Stimulated activated naive B cell treated with anti-CD40 and anti-IgM and Interleukin-4, amounts not matched to agents 10 μg/mL and 1 μg/mL and 100 μg/mL, for 72 hours (primary cell): ENCODE measurements at regions not wholly inside any gene's neighbourhood (a gene's known extent, or its start where the extent isn't known, plus 50 kb on each side); places are given as distances from the start of the nearest gene placed in this dataset.

Source experiments
- ATAC-seq, 2 donors: fragments of 150-1000 bp; cut with Tn5 transposase; replicated peaks; 2 replicates each; pipeline ENCODE4 v1.10.0; 2021; ENCODE audit warnings: moderate library complexity in 1 of 2
- DNase-seq: peaks from one replicate; pipeline ENCODE4 v3.0.0; 2021
- H3K27ac Mint-ChIP-seq: one replicate; pipeline ENCODE4 v1.8.0; 2022; ENCODE audit warnings: mild to moderate bottlenecking, mixed read lengths
- H3K27me3 Mint-ChIP-seq, 2 donors: one replicate each; pipeline ENCODE4 v1.8.0; 2022; ENCODE audit warnings: mixed read lengths in 2 of 2
- H3K36me3 Mint-ChIP-seq, 2 donors: one replicate each; pipeline ENCODE4 v1.8.0; 2022; ENCODE audit warnings: mixed read lengths in 2 of 2, mild to moderate bottlenecking in 1 of 2
- H3K4me1 Mint-ChIP-seq, 2 donors: one replicate each; pipeline ENCODE4 v1.8.0; 2022; ENCODE audit warnings: mixed read lengths in 2 of 2, mild to moderate bottlenecking in 1 of 2
- H3K4me3 Mint-ChIP-seq, 2 donors: one replicate each; pipeline ENCODE4 v1.8.0; 2022; ENCODE audit warnings: mild to moderate bottlenecking in 2 of 2, mixed read lengths in 2 of 2, moderate library complexity in 1 of 2
- H3K9me3 Mint-ChIP-seq, 2 donors: one replicate each; pipeline ENCODE4 v1.8.0; 2022; ENCODE audit warnings: mixed read lengths in 2 of 2, mild to moderate bottlenecking in 1 of 2

DNA sequence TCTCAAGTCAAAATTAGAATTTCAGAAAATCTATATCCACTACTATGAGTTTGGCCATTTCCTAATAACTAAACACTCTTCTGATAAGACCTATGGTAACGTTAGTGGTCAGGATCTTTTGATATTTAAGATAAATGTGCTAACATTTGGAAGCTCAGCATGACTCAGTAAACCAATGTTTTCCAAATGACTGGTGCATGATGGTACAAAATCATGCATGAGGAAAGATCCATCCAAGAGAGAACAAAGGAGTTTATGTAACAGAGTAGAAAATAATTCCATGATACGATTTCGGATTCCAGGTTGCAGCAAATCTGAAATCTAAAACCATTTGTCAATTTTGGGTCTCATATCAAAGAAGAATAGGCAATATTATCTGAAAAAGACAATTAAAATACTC, 279.2 kb downstream of the NSG2 start:
- no peaks in the 10 kb centered on the region for H3K36me3 Mint-ChIP-seq
- no peak overlapping the region for H3K4me3 Mint-ChIP-seq
- DNase-seq, result no peak
- peaks cover 19 to 26% of the 10 kb centered on the region in 2 donors for H3K27me3 Mint-ChIP-seq
- ATAC-seq, result no peak
- H3K27ac Mint-ChIP-seq, result no peak overlapping the region
- no peaks in the 10 kb centered on the region for H3K4me1 Mint-ChIP-seq
- H3K9me3 Mint-ChIP-seq, result no peaks in the 10 kb centered on the region

DNA sequence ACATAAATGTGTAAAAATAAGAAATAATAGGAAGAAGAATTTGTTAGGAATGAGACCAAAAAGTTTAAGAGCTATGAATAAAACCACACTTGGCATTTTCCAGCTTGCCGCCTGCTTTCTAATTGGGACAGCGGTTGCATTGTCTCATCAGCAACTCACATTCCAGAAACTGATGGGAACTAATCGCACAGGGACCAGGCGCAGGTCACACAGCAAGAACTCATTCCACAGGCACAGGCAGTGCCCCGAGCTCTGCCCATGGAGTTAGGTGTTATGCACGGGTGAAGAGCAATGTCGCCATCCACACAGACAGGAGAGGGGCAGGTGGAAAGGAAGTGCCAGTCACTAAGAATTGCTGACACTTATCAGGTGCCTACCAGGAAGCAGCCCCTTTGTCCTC, 279.9 kb downstream of the NSG2 start:
- H3K36me3 Mint-ChIP-seq, result no peaks in the 10 kb centered on the region
- DNase-seq (no peak), ATAC-seq (no peak)
- no peak overlapping the region for H3K27ac Mint-ChIP-seq
- no peaks in the 10 kb centered on the region for H3K9me3 Mint-ChIP-seq
- H3K4me3 Mint-ChIP-seq, result no peak overlapping the region
- peaks cover 18 to 23% of the 10 kb centered on the region in 2 donors for H3K27me3 Mint-ChIP-seq
- no peaks in the 10 kb centered on the region for H3K4me1 Mint-ChIP-seq

DNA sequence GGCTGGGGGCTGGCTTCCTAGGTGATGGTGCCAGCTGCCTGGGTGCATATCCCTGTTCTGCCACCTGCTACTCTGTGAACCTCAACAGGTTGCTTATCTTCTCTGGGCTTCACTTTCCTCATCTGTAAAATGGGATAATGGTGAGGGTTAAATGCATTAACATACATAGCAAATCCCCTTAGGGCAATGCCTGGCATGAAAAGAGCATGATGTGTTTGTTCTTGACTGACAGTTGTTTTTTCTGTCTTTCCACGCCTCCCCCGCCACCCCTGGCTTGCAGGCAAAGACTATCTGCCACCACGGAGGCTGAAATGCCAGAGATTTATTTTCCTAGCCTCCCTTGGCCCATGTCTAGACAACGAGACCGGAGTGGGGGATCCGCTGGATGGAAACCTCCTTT, 280.5 kb downstream of the NSG2 start:
- Mint-ChIP-seq H3K27ac (no peak overlapping the region), H3K27me3 (peaks cover 18 to 20% of the 10 kb centered on the region in 2 donors), H3K9me3 (no peaks in the 10 kb centered on the region), H3K36me3 (no peaks in the 10 kb centered on the region), H3K4me3 (no peak overlapping the region), H3K4me1 (no peaks in the 10 kb centered on the region)
- DNase-seq (no peak), ATAC-seq (no peak)

DNA sequence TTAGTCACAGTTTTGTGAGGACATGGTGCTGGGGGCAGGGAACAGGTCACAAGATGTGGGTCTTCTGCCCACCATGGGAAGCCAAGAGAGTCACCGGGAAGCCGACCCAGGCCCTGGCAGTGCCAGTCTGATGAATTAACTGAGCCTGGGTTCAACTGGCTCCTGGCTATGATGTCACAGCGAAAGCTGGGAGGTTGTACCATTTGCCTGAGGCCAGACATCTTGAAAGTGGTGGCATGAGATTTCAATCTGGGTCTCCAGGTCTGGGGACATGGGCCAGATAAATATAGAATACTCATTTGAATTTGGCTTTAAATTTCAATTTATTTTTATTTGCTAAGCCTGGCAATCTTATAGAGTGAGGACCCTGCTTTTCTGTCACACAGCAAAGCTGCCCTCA, 280.9 kb downstream of the NSG2 start:
- Mint-ChIP-seq H3K27me3 (peaks cover 16 to 18% of the 10 kb centered on the region in 2 donors), H3K36me3 (no peaks in the 10 kb centered on the region), H3K9me3 (no peaks in the 10 kb centered on the region), H3K4me1 (no peaks in the 10 kb centered on the region), H3K27ac (no peak overlapping the region), H3K4me3 (no peak overlapping the region)
- ATAC-seq (no peak), DNase-seq (no peak)

DNA sequence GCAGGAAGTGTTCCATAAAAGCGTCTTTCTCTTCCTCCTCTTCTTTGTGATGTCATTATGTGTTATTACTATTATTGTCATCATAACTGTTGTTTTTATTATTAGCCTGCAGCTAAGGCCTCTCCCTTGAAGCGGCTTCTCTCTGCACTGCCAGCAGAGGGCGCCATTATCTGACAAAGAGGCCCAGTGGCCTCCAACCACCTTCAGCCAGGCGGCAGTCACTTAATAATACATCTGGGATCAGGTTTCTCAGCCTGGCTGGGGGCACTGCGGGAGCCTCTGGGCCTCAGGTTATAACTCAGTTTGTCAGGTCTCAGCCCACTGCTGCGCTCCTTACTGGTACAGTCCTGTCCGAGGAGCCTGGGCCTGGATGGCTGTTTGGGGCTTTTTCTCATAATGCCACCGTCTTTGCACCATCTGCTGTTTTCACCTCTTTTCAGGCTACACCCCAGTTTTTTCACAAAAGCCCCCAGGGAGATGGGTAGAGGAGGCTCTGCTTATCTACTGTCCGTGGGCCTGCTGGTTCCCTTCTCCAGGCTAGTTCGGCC, 281.9 kb downstream of the NSG2 start:
- ATAC-seq (peak; percentile 42 to 50), DNase-seq (no peak)
- Mint-ChIP-seq H3K4me1 (no peaks in the 10 kb centered on the region), H3K4me3 (no peak overlapping the region), H3K36me3 (no peaks in the 10 kb centered on the region), H3K9me3 (peaks cover 0 to 4% of the 10 kb centered on the region in 2 donors), H3K27me3 (peaks cover 12 to 18% of the 10 kb centered on the region in 2 donors), H3K27ac (no peak overlapping the region)

DNA sequence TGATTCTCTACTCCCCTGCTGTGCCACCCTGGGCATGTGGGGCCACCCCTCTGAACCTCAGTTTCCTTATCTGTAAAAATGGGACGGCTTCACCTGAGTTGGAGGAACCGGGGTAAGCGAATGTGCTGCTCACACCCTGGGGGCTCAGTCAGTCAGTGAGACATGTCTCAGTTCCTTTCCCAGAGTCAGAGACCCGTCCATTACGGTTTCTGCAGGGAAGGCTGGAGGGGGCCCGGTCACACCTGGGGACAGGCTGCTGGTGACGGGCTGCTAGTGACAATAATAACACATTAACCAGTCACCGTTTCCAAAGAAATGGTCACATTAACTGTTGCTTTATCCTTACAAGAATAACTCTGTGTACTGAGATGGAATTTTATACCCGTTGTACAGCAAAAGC, 282.4 kb downstream of the NSG2 start:
- H3K27me3 Mint-ChIP-seq, result peaks cover 7 to 14% of the 10 kb centered on the region in 2 donors
- H3K27ac Mint-ChIP-seq, result no peak overlapping the region
- H3K9me3 Mint-ChIP-seq, result peaks cover 0 to 4% of the 10 kb centered on the region in 2 donors

DNA sequence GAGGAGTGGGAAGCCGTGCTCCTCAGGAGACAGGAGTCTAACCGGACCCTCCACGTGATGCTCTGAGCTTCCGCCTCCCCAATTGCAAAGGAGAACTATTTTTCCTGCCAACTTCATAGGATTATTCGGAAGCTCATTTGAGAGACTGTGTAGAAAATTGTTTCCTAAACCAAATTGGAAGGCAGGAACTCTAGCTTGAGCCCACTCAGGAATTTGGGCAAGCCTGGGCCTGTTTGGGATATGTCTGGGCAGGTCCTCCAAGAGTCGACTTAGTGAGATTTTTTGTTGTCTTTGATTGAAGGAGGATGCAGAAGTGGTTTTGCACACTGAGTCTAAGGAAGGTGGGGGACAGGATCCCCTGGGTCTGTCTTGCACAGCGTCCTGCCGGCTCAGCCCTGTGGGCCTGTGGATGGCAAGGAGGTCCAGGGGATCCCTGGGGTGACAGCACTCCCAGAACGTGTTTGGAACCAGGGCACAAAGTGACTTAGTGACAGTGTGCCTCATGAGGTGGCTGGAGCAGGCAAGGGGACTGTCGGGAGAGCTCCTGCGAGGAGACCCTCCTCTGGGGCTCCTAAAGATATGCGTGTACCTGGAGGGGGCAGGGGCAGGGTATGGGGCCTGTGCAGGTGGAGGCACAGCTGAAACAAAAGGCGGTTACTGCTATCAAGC, 283.3 kb downstream of the NSG2 start:
- Mint-ChIP-seq H3K4me1 (no peaks in the 10 kb centered on the region), H3K4me3 (no peak overlapping the region), H3K27ac (no peak overlapping the region), H3K9me3 (peaks cover 0 to 4% of the 10 kb centered on the region in 2 donors), H3K36me3 (no peaks in the 10 kb centered on the region), H3K27me3 (peaks cover 5 to 12% of the 10 kb centered on the region in 2 donors)
- DNase-seq (no peak), ATAC-seq (no peak)

More for the DNA sequence above, 282.4 kb downstream of the NSG2 start:
- ATAC-seq, result no peak
- Mint-ChIP-seq H3K4me3 (no peak overlapping the region), H3K36me3 (no peaks in the 10 kb centered on the region), H3K4me1 (no peaks in the 10 kb centered on the region)
- no peak for DNase-seq

DNA sequence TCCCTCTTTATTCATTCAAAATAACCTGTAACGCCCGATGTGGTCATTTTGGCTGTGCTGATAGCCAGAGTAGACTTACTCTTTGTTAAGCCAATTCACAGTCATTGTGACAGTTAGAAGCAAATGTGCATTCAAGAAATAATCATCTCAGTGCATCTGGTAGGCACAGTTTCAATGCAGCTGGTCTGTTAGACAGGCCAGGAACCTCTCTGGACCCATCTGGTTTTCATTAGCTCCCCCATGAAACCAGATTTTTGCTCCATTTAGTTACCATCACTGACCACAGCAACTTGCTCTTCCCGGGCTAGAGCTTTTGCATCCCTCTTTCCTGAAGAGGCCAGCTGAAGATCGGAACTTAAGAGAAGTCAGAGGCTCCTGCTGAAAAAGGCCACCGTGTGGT, 284.2 kb downstream of the NSG2 start:
- H3K27ac Mint-ChIP-seq, result no peak overlapping the region
- H3K4me1 Mint-ChIP-seq, result no peaks in the 10 kb centered on the region
- H3K9me3 Mint-ChIP-seq, result peaks cover 0 to 4% of the 10 kb centered on the region in 2 donors
- no peaks in the 10 kb centered on the region for H3K36me3 Mint-ChIP-seq
- H3K4me3 Mint-ChIP-seq, result no peak overlapping the region
- H3K27me3 Mint-ChIP-seq, result peaks cover 3 to 6% of the 10 kb centered on the region in 2 donors
- no peak for ATAC-seq
- no peak for DNase-seq

DNA sequence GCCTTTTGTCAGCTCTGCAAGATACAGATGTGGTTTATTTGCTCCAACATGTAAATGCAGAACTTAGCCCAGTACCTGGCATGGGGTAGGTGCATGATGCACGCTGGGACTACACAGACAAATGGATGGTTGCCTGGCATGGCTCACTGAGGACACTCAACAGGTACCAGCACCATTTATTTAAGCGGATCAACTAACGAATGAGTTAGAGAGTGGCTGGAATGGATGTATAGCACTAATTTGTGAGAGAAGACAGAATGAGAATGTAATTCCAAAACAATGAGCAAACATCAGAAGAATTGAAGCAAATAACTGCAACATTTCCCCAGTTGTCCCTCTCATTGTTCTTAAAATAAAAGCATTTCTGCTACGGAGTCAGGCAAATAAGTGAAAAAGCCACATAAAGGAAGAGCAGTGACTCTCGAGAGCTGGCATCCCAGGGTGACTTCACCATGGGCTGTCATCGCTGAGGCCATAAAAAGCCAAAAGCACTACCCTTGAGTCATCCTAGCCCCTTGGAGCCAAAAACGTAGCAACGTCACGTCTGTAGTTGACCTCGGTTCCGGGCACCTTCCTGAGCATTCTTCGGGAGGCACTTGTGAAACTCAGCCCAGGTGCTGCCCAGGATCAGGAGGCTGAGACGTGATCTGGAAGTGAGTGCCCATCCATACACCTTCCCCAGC, 290.3 kb downstream of the NSG2 start:
- no peak overlapping the region for H3K4me3 Mint-ChIP-seq
- H3K9me3 Mint-ChIP-seq, result peaks cover 0 to 4% of the 10 kb centered on the region in 2 donors
- ATAC-seq, result no peak
- no peaks in the 10 kb centered on the region for H3K4me1 Mint-ChIP-seq
- peaks cover 21 to 31% of the 10 kb centered on the region in 2 donors for H3K27me3 Mint-ChIP-seq
- DNase-seq, result no peak
- H3K27ac Mint-ChIP-seq, result no peak overlapping the region
- no peaks in the 10 kb centered on the region for H3K36me3 Mint-ChIP-seq

DNA sequence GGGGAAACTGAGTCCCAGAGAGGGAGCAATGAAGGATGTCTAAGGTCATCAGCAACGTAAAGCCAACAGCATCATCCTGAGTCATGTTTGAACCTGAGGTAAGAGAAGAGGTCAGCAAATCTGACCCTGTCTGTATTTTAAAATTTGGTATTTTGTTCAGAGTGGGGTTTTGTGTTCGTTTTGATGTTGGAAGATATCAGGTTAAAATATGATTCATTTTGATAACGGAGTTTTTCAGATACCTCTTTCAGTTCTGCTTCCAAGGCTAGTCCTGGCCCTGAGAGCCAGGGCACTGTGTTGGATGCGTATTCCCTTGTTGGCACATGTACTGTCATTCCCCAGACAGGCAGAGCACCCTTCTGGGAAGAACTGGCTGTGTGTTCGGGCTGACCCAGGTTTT, 291.0 kb downstream of the NSG2 start:
- Mint-ChIP-seq H3K4me1 (no peaks in the 10 kb centered on the region), H3K27me3 (peaks cover 21 to 31% of the 10 kb centered on the region in 2 donors), H3K9me3 (peaks cover 0 to 4% of the 10 kb centered on the region in 2 donors), H3K36me3 (no peaks in the 10 kb centered on the region), H3K27ac (no peak overlapping the region), H3K4me3 (no peak overlapping the region)
- ATAC-seq (no peak), DNase-seq (no peak)

DNA sequence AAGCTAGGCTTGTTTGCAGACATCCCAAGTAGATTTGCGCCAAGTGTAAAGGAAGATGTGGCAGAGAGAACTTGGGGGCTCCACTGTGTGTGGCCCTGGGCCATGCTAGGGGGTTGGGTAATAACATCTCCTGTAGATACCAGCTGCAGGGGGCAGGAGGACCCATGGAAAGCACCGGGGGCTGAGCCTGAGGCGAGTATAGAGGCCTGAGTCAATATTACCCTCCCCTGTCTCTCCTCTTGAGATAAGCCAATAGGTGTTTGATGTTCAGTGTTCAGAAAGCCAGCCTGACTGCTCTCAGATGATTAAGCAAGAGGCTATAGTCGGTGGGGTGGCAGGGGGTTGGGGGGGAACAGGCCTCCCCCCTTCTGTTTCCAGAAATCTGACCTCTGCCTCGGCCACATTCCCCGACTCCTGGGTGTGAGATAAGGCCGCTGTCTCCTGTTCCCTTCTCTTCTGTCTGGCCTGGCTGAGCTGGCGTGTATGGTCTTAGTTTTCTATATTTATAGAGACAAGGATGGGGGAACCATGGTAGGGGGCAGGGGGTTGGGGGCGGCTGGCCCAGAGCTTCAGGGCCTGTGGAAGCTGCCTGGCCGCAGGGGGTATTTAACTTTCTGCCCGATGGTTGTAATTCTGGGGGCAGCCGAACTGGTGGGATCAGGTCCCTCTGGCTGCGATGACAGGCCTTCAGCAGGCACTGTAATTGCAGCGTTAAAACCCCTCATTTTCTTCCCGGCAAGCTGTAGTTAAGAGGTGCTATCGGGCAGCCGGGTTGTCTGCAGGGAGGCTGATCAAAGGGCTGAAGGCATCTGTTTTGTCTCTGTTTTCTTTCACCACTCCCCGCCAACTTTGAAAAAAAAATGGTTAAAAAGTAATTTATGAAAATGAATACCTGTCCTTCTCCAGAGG, 292.0 kb downstream of the NSG2 start:
- ATAC-seq (no peak), DNase-seq (no peak)
- Mint-ChIP-seq H3K4me1 (no peaks in the 10 kb centered on the region), H3K4me3 (no peak overlapping the region), H3K27ac (no peak overlapping the region), H3K27me3 (peaks cover 21 to 31% of the 10 kb centered on the region in 2 donors), H3K36me3 (no peaks in the 10 kb centered on the region), H3K9me3 (no peaks in the 10 kb centered on the region)

DNA sequence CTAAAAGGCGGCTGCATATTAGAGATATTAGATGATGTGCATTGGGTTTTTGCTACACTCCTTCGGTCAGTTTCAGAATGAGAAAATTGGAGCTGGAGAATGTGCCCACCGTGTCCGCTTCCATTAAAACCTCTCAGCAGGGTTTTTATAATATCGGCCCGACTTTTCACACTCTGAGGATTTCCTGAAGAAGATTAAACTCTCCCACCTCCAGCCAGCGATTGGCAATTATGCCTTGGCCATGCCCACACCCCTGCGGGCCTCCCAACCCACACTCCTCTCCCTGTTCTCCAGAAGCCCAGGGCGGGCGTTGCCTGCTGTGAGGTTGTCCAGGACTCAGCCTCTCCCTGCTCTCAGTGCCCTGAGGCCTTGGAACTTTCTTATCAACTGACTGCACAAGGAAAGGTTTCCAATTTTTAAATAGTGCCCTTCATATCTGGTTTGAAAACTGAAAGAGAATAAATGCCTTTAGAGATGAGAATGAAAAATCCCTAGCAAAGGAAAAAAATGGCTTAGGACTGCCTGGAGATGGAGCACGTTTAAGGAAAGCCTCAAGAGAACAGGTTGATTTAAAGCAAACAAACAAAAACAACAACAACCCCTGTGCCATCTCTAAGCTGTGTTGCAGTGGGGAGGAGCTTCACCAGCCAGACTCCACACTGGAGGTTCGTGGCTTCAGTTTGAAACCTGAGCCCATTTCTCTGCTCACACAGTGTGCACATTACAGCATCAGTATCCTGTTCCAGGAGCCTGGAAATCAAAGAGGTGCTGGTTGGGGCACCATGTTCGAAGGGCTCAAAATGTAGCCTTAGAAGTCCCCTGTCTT, 292.9 kb downstream of the NSG2 start:
- DNase-seq, result no peak
- Mint-ChIP-seq H3K4me3 (no peak overlapping the region), H3K9me3 (no peaks in the 10 kb centered on the region), H3K36me3 (no peaks in the 10 kb centered on the region), H3K27me3 (peaks cover 21 to 31% of the 10 kb centered on the region in 2 donors), H3K27ac (no peak overlapping the region), H3K4me1 (no peaks in the 10 kb centered on the region)
- no peak for ATAC-seq

DNA sequence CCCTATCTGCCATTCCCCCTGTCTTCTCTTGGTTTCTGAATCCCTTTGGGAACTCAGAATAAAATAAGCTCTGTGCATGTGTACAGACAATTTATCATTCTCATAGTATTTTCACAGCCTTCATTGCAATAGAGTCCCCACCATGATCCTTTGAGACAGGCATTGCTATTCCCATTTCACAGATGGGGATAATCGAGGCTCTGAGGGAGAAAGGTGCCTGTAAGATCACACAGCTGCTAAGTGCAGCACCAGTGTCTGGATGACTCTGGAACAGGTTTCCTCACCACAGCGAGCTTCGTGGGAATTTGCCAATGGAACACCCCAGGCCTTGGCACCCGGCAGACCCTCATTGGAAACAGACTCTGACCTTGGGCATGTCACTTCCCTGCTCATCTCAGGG, 293.6 kb downstream of the NSG2 start:
- ATAC-seq (no peak), DNase-seq (no peak)
- H3K9me3 Mint-ChIP-seq, result no peaks in the 10 kb centered on the region
- H3K27ac Mint-ChIP-seq, result no peak overlapping the region
- H3K27me3 Mint-ChIP-seq, result peaks cover 21 to 31% of the 10 kb centered on the region in 2 donors
- H3K36me3 Mint-ChIP-seq, result no peaks in the 10 kb centered on the region
- H3K4me3 Mint-ChIP-seq, result no peak overlapping the region
- H3K4me1 Mint-ChIP-seq, result no peaks in the 10 kb centered on the region

DNA sequence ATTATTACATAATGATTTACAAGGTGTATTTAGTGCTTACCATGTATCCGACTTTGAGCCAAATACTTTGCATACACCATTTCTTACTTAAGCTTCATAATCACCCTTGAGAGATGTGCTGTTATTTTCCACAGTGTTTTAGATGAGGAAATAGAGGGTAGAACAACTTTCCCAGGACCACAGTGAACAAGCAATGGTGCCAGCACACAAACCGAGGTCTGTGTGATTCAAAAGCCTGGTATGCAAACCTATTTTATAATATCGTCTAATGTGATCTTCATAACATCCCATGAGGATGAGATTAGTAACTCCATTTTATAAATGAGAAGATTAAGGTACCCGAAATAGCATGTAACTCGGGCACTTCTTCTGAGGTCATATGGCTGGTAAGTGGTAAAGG, 294.7 kb downstream of the NSG2 start:
- no peak overlapping the region for H3K27ac Mint-ChIP-seq
- no peaks in the 10 kb centered on the region for H3K36me3 Mint-ChIP-seq
- H3K27me3 Mint-ChIP-seq, result peaks cover 21 to 31% of the 10 kb centered on the region in 2 donors
- ATAC-seq (no peak), DNase-seq (no peak)
- H3K9me3 Mint-ChIP-seq, result no peaks in the 10 kb centered on the region
- no peak overlapping the region for H3K4me3 Mint-ChIP-seq
- H3K4me1 Mint-ChIP-seq, result no peaks in the 10 kb centered on the region
